Activated naive CD4-positive, alpha-beta T cell treated with anti-CD3 and anti-CD28 coated beads, Interleukin-2, amount 10 ng/mL, durations not matched to agents 7 days and 5 days (primary cell): ENCODE measurements at regions not wholly inside any gene's neighbourhood (a gene's known extent, or its start where the extent isn't known, plus 50 kb on each side); places are given as distances from the start of the nearest gene placed in this dataset.

Experiments used
- CTCF ChIA-PET: fragments of 350-600 bp; sonication (Branson Sonifier 250); formaldehyde crosslinking; loops from one replicate; lab custom pipeline; 2021; ENCODE audit warnings: antibody characterized with exemption; lab: Charles Lee
- DNase-seq: peaks from one replicate; pipeline ENCODE4 v3.0.0-alpha.2; 2020
- H3K27ac Mint-ChIP-seq: one replicate; pipeline ENCODE4 v1.8.0; 2021; ENCODE audit warnings: mild to moderate bottlenecking, moderate library complexity, mixed read lengths
- H3K27me3 Mint-ChIP-seq: one replicate; pipeline ENCODE4 v1.8.0; 2021; ENCODE audit warnings: mild to moderate bottlenecking, mixed read lengths
- H3K36me3 Mint-ChIP-seq: one replicate; pipeline ENCODE4 v1.8.0; 2021; ENCODE audit warnings: mixed read lengths
- H3K4me1 Mint-ChIP-seq: one replicate; pipeline ENCODE4 v1.8.0; 2021; ENCODE audit warnings: mixed read lengths
- H3K4me3 Mint-ChIP-seq: one replicate; pipeline ENCODE4 v1.8.0; 2021; ENCODE audit warnings: mild to moderate bottlenecking, moderate library complexity, mixed read lengths
- H3K9me3 Mint-ChIP-seq: one replicate; pipeline ENCODE4 v1.8.0; 2021; ENCODE audit warnings: mixed read lengths

DNA sequence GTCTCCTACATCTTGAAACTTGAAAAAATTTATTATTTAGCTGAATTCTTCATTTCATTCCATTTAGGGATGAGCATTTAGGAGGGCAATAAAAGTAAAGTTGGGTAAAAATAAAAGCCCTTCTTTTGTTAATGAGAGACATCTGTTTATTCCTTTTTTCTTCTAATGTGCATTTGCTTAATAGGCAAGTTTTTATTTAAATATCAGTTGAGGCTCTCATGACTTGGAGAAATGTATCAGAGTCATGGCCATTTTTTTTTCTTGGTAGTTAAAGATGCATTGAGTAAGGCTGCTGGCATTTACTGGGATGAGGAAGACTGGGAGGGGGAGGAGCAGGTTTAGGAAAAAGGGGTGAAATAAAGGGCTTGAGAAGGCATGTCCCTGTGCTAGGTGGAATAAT, 609.9 kb upstream of the TMEM132C start:
- Mint-ChIP-seq H3K4me3 (no peak overlapping the region), H3K36me3 (no peaks in the 10 kb centered on the region), H3K4me1 (no peaks in the 10 kb centered on the region), H3K27me3 (no peaks in the 10 kb centered on the region), H3K27ac (no peak overlapping the region), H3K9me3 (no peaks in the 10 kb centered on the region)
- CTCF ChIA-PET = no interaction called here
- no peak for DNase-seq

DNA sequence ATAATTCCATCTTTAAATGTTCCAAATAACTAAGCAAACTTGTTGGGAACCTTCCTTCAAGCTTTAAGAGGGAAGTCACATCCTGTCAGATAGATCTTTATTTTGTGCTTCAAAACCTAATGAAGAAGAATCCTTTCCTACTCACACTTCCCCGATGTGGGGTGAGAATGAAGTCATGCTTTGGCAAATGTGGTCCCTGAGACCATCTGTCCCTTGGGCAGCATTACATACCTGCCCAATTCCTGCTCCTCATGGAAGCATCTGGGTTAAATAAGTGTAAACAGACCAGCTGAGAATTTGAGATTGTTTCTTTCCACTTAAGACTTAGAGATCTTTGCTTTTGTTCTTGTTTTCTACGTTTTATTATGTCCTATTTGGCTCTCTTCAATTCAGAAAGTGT, 606.0 kb upstream of the TMEM132C start:
- DNase-seq = no peak
- Mint-ChIP-seq H3K27me3 (no peaks in the 10 kb centered on the region), H3K27ac (no peak overlapping the region), H3K36me3 (no peaks in the 10 kb centered on the region), H3K9me3 (no peaks in the 10 kb centered on the region), H3K4me3 (no peak overlapping the region), H3K4me1 (no peaks in the 10 kb centered on the region)
- CTCF ChIA-PET = no interaction called here

DNA sequence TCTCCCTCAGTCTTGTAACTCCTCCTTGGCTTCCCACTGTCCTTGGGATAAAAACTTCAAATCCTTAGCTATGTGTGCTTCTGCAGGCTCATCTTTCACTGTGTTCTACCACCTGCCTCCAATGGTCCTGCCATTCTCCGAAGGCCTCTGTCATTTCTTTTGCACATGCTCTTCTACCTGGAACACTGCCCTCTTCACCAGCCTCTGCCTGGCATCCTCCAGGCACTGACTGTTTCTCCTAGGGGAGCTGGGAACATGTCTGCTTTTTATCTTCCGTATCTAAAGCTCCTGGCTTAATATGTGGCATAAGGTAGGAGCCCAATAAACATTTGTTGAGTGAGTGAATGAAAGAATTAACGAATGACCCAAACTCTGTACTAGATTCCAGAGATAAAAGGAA, 603.3 kb upstream of the TMEM132C start:
- H3K9me3 Mint-ChIP-seq = no peaks in the 10 kb centered on the region
- no peak for DNase-seq
- no peaks in the 10 kb centered on the region for H3K4me1 Mint-ChIP-seq
- H3K36me3 Mint-ChIP-seq = no peaks in the 10 kb centered on the region
- H3K4me3 Mint-ChIP-seq = no peak overlapping the region
- CTCF ChIA-PET = no interaction called here
- H3K27ac Mint-ChIP-seq = no peak overlapping the region
- H3K27me3 Mint-ChIP-seq = no peaks in the 10 kb centered on the region

DNA sequence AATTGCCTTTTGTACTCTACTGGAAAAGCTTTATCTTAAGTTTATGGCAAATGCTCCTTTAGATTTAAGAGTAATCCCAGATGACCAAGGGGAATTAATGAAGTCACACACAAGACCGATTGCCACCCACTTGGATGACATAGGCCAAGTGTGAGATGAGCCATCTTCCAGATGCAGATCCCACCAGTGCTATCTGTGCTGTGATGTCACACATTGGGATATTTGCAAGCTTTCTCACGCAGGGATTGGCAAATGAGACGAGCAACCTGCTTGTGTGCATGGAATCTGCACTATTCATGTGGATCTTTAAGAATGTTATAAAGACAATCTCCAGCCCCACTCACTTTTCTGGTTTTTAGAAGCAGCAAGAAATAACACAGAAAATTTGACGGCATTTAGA, 602.1 kb upstream of the TMEM132C start:
- H3K4me3 Mint-ChIP-seq = no peak overlapping the region
- CTCF ChIA-PET = no interaction called here
- no peaks in the 10 kb centered on the region for H3K27me3 Mint-ChIP-seq
- H3K27ac Mint-ChIP-seq = no peak overlapping the region
- no peaks in the 10 kb centered on the region for H3K9me3 Mint-ChIP-seq
- no peaks in the 10 kb centered on the region for H3K4me1 Mint-ChIP-seq
- H3K36me3 Mint-ChIP-seq = no peaks in the 10 kb centered on the region
- DNase-seq = no peak

DNA sequence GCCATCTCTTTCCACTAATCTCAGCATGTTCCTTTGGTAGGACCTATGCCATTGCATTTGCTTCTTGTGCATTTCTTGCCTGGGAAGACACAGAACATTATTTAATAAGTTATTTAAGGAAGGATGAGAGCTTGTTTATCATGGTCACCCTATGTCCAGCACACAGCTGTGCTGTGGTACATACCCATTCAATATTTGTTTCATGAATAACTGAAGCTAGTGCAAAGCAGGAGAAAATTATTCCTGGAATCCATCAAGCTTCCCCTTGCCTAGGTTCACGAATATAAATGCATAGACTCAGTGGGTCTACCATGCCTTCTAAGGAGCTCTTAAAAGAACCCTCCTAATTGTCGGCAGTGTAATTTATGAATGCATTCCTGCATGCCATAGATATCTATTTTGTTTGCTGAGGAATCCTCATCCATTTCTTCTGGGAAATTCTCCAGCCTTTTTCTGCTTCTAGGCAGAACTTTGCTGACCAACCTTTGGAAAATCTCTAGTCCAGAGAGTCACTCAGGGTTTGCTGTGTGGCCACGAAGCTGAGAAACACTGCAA, 599.8 kb upstream of the TMEM132C start:
- H3K9me3 Mint-ChIP-seq = no peaks in the 10 kb centered on the region
- no peaks in the 10 kb centered on the region for H3K27me3 Mint-ChIP-seq
- H3K4me3 Mint-ChIP-seq = no peak overlapping the region
- no peaks in the 10 kb centered on the region for H3K4me1 Mint-ChIP-seq
- CTCF ChIA-PET = interaction anchor here (0.6 to 2.5 kb wide), 2 partner anchors 11 to 146 kb away, joined by 3 to 15 read pairs; no protein-coding TSS in a partner anchor
- H3K36me3 Mint-ChIP-seq = no peaks in the 10 kb centered on the region
- DNase-seq = no peak
- no peak overlapping the region for H3K27ac Mint-ChIP-seq

DNA sequence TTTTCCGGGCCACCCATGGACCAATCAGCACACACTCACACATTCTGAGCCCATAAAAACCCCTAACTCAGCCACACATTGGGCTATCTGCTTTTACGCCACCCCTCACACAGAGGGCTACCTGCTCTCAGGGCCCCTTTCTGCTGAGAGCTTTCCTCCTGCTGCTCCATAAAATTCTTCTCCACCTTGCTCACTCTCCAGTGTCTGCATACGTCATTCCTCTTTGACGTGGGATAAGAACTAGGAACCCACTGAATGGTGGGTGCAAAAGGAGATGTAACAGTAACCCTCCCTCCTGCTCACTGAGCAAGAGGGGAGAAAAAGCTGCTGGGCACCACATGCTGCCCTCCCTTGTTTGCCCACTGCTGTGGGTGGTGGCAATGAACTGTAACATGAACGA, 596.7 kb upstream of the TMEM132C start:
- CTCF ChIA-PET = no interaction called here
- H3K27me3 Mint-ChIP-seq = no peaks in the 10 kb centered on the region
- H3K4me3 Mint-ChIP-seq = no peak overlapping the region

DNA sequence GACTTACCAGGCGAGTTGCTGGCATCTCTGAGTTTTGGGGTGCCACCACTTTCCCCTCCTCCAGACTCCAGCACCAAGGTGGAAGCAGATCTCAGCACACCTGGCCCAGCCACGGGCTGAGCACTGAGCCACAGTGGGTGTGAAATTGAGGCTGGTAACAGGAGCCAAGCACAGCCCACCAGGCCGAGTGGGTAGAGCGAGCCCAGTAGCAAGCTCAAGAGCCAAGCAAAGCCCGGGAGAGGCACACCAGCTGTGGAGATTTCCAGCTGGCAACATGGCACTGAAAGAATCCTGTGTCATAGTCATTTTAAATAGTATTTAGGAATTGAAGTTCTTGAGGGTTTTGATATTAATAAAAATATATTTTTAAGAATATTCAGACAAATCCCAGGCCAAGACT, 596.2 kb upstream of the TMEM132C start:
- CTCF ChIA-PET = no interaction called here
- Mint-ChIP-seq H3K9me3 (no peaks in the 10 kb centered on the region), H3K27ac (no peak overlapping the region), H3K4me3 (no peak overlapping the region), H3K36me3 (no peaks in the 10 kb centered on the region), H3K27me3 (no peaks in the 10 kb centered on the region), H3K4me1 (no peaks in the 10 kb centered on the region)
- DNase-seq = no peak

More for the DNA sequence above, 596.7 kb upstream of the TMEM132C start:
- Mint-ChIP-seq H3K9me3 (no peaks in the 10 kb centered on the region), H3K36me3 (no peaks in the 10 kb centered on the region), H3K4me1 (no peaks in the 10 kb centered on the region), H3K27ac (no peak overlapping the region)
- DNase-seq = no peak

DNA sequence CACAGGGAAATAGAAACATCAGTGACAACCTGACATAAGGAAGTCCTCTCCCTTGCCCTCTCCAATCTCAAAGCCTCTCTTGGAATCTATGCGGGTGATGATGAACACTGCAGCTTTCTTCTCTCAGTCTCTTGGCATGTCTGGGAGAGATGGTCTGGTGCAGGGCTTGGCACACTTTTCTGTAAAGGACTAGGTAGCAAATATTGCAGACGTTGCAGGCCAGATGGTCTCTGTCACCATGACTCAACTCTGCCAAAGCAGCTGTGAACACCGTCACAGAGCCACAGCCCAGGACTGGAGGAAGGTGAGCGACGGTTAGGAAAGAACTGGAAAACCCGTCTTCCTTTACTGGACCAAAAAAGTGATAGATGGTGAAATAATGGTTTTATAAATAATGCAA, 591.0 kb upstream of the TMEM132C start:
- Mint-ChIP-seq H3K4me3 (no peak overlapping the region), H3K9me3 (no peaks in the 10 kb centered on the region), H3K36me3 (no peaks in the 10 kb centered on the region), H3K27me3 (no peaks in the 10 kb centered on the region), H3K27ac (no peak overlapping the region), H3K4me1 (no peaks in the 10 kb centered on the region)
- no peak for DNase-seq
- CTCF ChIA-PET = interaction anchor here (1.5 to 3.5 kb wide), 2 partner anchors 14 to 294 kb away, joined by 3 to 20 read pairs; no protein-coding TSS in a partner anchor

DNA sequence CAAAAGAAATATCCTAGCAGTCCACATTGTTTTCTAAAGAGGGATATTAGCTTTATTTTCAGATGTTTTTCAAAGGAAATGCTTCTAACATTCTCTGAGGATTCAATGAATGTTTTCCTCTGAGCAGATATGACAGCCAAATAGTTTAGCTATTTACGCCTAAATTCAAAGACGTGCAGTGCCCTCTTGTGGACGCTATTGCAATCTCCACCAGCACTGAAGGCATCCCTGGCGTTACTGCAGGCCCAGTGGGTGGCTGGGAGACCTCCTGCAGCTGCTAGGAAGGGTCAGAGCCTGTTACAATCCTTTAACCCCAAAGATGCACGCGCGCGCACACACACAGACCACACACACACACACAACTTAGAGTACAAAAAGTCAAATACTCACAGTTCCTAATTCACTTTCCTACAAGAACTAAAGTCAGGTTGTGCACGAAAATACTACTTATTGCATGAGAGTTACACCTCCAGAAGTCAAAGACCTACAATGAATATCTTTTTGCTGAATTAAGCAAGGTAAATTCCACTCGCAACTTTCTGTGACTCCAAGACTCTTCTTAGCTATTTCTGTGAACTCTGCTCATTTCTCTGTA, 589.3 kb upstream of the TMEM132C start:
- no peaks in the 10 kb centered on the region for H3K27me3 Mint-ChIP-seq
- no peaks in the 10 kb centered on the region for H3K4me1 Mint-ChIP-seq
- H3K9me3 Mint-ChIP-seq = no peaks in the 10 kb centered on the region
- no peaks in the 10 kb centered on the region for H3K36me3 Mint-ChIP-seq
- peak; percentile 69 for DNase-seq
- CTCF ChIA-PET = interaction anchor here (0.8 to 3.5 kb wide), 14 partner anchors 10 to 569 kb away, joined by 3 to 50 read pairs (median 4); no protein-coding TSS in a partner anchor
- H3K4me3 Mint-ChIP-seq = no peak overlapping the region
- no peak overlapping the region for H3K27ac Mint-ChIP-seq

DNA sequence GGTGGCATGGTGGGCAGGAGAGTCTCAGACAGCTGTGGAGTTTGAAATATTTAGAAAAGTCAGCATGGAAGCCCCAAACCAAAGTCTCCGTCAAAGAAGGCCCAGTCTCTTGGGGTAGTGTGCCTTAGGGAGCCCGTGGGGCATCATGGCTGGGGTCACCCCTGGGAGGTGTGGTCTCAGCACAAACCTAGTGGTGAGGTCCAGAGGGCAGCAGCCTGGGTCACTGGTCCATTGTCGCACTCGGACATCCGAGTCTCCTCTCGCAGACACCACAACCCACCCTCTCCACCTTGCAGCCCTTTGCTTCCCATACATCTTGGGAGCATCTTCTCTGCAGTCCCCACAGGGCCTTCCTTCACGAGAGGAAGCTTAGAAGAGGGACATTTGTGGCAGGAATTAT, 588.0 kb upstream of the TMEM132C start:
- CTCF ChIA-PET = interaction anchor here (0.9 to 3.5 kb wide), 8 partner anchors 10 to 570 kb away, joined by 3 to 50 read pairs (median 8); no protein-coding TSS in a partner anchor
- Mint-ChIP-seq H3K36me3 (no peaks in the 10 kb centered on the region), H3K27me3 (no peaks in the 10 kb centered on the region)

DNA sequence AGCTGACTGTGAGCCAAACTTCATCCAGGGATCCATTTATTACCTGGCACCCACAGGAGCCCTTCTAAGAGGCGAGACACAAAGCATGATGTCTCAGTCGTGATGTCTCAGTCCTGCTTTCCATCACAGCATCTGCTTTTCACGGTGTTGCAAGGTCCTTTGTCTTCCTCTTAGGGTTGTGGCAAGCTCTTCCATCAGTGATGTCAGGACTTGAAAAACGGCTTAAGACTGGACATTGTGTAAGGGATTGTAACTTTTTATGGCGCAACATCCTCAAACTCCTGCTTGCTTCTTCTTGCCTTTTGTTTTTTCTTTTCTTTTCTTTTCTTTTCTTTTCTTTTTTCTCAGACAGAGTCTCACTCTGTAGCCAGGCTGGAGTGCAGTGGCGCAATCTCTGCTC, 586.5 kb upstream of the TMEM132C start:
- H3K27me3 Mint-ChIP-seq = no peaks in the 10 kb centered on the region
- no peaks in the 10 kb centered on the region for H3K4me1 Mint-ChIP-seq
- CTCF ChIA-PET = interaction anchor here (0.7 to 0.9 kb wide), 2 partner anchors 195 to 1289 kb away, joined by 3 read pairs; no protein-coding TSS in a partner anchor
- DNase-seq = no peak
- H3K27ac Mint-ChIP-seq = no peak overlapping the region
- H3K4me3 Mint-ChIP-seq = no peak overlapping the region
- H3K36me3 Mint-ChIP-seq = no peaks in the 10 kb centered on the region
- H3K9me3 Mint-ChIP-seq = peaks cover 2% of the 10 kb centered on the region

More for the DNA sequence above, 588.0 kb upstream of the TMEM132C start:
- no peak overlapping the region for H3K27ac Mint-ChIP-seq
- H3K4me1 Mint-ChIP-seq = no peaks in the 10 kb centered on the region
- H3K9me3 Mint-ChIP-seq = no peaks in the 10 kb centered on the region
- no peak overlapping the region for H3K4me3 Mint-ChIP-seq
- DNase-seq = no peak

DNA sequence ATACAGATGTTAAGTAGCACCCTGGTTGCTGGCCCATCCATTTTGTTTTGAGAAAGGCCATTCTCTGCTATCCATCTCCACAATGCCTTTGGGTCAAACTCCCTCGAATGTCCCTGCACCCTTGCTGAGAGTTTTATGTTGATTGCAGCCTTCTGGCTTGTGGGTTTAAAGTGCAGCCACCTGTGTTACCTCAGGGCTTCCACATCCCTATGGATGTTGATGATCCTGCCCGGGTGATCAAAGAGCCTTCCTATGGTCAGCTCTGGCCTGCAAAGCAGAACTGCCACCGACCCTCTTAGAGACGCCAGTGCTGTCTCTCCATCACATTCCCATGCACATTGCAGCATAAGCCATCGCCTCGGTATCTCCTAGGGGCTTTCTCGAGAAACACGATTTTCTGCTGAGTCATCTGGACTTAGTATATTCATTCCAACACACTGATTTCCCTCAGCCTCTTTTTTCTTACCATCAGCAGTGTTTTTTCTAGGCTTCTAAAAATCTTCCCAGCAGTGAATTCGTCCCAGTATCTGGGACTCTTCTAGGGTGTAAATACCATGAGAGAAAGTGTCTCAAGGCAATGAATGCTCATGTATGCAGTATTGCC, 585.7 kb upstream of the TMEM132C start:
- no peak for DNase-seq
- H3K36me3 Mint-ChIP-seq = no peaks in the 10 kb centered on the region
- CTCF ChIA-PET = no interaction called here
- no peak overlapping the region for H3K4me3 Mint-ChIP-seq
- no peak overlapping the region for H3K27ac Mint-ChIP-seq
- no peaks in the 10 kb centered on the region for H3K27me3 Mint-ChIP-seq
- peaks cover 2% of the 10 kb centered on the region for H3K9me3 Mint-ChIP-seq
- H3K4me1 Mint-ChIP-seq = no peaks in the 10 kb centered on the region

DNA sequence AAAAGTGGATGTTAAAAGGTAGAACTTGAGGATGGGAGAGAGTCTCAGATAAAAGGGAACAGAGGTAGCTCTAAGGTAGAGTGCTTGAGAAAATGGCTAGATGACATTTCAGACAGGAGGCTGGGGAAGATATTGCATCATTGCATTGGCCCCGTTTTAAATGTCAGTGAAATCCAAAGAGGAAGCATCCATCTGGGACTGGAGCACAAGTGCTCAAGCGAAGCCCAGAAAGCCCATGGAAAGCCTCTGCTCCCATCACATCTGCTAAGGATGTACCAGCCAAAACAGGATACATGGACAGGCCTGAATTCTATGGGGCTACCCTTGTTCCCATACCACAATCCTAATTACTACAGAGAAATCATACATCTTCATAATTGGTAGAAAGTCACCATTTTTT, 581.5 kb upstream of the TMEM132C start:
- no peak for DNase-seq
- Mint-ChIP-seq H3K9me3 (peaks cover 2% of the 10 kb centered on the region), H3K36me3 (no peaks in the 10 kb centered on the region), H3K27ac (no peak overlapping the region), H3K27me3 (no peaks in the 10 kb centered on the region), H3K4me3 (no peak overlapping the region), H3K4me1 (no peaks in the 10 kb centered on the region)
- CTCF ChIA-PET = no interaction called here

DNA sequence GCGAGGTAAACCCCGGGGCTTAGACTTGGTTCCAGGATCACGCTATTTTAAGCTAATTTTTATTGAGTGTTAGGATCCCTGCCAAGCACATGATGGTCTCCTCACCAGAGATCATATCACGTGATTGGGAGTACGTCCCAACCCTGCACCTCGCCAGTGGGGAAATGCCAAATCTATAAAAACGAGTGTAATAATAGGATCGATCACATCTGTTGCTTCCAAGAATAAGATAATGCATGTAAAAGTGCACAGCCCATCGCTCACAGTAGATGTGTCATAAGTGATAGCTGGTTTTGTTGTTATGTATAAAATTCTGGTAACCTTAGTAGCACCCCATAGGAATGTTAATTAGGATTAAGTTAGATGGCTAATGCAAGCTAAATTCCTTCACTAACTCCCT, 581.0 kb upstream of the TMEM132C start:
- H3K36me3 Mint-ChIP-seq = no peaks in the 10 kb centered on the region
- no peaks in the 10 kb centered on the region for H3K27me3 Mint-ChIP-seq
- no peak for DNase-seq
- no peak overlapping the region for H3K27ac Mint-ChIP-seq
- H3K4me1 Mint-ChIP-seq = no peaks in the 10 kb centered on the region
- CTCF ChIA-PET = no interaction called here
- peaks cover 2% of the 10 kb centered on the region for H3K9me3 Mint-ChIP-seq
- no peak overlapping the region for H3K4me3 Mint-ChIP-seq

DNA sequence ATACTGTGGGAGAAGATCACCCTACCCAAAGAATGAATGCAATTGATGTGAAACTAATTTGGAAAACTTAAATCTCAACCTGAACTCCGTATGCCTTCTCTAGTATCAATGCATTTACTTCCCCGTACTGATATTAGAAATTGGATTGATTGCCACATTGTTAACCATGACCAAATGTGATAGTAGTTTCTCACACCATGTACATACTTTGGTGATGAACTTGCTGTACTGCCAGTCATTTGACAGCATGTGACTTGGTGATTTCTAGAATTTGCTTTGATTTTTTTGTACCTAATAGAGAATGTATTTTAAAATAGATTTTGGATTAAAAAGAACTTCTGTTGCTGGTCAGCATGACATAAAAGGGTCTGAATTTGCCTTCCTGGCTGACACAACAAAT, 579.8 kb upstream of the TMEM132C start:
- H3K9me3 Mint-ChIP-seq = peaks cover 2% of the 10 kb centered on the region
- H3K4me3 Mint-ChIP-seq = no peak overlapping the region
- no peak overlapping the region for H3K27ac Mint-ChIP-seq
- H3K36me3 Mint-ChIP-seq = no peaks in the 10 kb centered on the region
- no peaks in the 10 kb centered on the region for H3K4me1 Mint-ChIP-seq
- DNase-seq = no peak
- CTCF ChIA-PET = no interaction called here
- no peaks in the 10 kb centered on the region for H3K27me3 Mint-ChIP-seq
